ENCODE measurements at regions not wholly inside any gene's neighbourhood (a gene's known extent, or its start where the extent isn't known, plus 50 kb on each side); places are given as distances from the start of the nearest gene placed in this dataset.

DNA sequence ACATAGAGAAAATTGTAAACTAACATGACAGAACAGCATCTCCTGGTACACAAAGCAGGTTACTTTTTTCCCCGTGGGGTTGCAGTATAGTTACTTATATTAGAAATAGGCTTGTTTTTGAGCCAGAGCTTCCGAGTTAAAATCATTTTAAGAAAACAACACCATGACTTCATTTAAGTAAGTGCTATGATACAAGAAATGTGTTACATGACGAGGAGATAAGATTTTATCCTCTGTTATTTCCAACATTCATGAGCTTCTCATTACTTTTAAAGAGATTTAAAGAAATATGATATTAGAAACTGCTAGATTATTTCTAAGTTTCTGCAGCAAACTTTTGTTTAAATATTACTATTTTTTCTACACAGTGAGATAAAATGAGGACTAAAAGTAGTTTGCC, 968.7 kb downstream of the GATA3 start:
- Histone ChIP-seq H3K9me3 (ENCODE audit: control insufficient read depth in 2 of 3, insufficient read depth in 1 of 3, low read length in 3 of 3) (no peaks in the 10 kb centered on the region), H3K27ac (ENCODE audit: low read depth in 2 of 2, low read length in 2 of 2) (no peak overlapping the region), H3K4me1 (ENCODE audit: control insufficient read depth in 2 of 3, insufficient read depth in 2 of 3, low read depth in 1 of 3, low read length in 3 of 3) (no peaks in the 10 kb centered on the region), H3K4me3 (ENCODE audit: low read length in 3 of 3) (no peak overlapping the region), H3K27me3 (ENCODE audit: control insufficient read depth, insufficient read depth, low read length) (no peaks in the 10 kb centered on the region), H3K9ac (ENCODE audit: low read length in 3 of 3) (no peak overlapping the region), H3K36me3 (ENCODE audit: control insufficient read depth in 2 of 3, insufficient read depth in 3 of 3, low read length in 3 of 3) (no peaks in the 10 kb centered on the region)
- FAIRE-seq: no peak
- intact Hi-C loops (cut with DNase I): no loop called here
- TF ChIP-seq, protein P1, sequence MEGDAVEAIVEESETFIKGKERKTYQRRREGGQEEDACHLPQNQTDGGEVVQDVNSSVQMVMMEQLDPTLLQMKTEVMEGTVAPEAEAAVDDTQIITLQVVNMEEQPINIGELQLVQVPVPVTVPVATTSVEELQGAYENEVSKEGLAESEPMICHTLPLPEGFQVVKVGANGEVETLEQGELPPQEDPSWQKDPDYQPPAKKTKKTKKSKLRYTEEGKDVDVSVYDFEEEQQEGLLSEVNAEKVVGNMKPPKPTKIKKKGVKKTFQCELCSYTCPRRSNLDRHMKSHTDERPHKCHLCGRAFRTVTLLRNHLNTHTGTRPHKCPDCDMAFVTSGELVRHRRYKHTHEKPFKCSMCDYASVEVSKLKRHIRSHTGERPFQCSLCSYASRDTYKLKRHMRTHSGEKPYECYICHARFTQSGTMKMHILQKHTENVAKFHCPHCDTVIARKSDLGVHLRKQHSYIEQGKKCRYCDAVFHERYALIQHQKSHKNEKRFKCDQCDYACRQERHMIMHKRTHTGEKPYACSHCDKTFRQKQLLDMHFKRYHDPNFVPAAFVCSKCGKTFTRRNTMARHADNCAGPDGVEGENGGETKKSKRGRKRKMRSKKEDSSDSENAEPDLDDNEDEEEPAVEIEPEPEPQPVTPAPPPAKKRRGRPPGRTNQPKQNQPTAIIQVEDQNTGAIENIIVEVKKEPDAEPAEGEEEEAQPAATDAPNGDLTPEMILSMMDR (IDR thresholded peaks at IDR 0.05; ENCODE audit: borderline replicate concordance, extremely low read depth, insufficient read depth): no peak
- DNase-seq: no peak

DNA sequence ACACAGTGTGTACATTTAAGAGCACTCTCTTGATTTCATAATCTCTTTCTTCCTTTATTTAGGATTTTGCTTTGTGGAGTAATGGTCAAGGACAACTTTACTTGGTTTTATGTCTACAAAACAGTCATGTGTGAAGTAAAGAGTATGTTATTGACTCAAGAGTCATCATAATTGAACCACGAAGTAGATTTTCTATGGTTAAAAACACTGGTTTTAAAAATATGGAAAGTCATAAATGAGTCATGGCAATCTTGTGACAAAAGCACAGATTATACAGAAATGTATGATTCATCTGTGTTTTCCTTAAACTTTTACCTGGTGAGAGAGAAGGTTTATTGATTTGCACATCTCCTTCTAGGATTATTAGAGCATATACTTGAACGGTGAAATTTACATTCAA, 969.7 kb downstream of the GATA3 start:
- H3K27ac ChIP-seq (ENCODE audit: low read depth in 2 of 2, low read length in 2 of 2): no peak overlapping the region
- no peak overlapping the region for H3K9ac ChIP-seq (ENCODE audit: low read length in 3 of 3)
- no peaks in the 10 kb centered on the region for H3K36me3 ChIP-seq (ENCODE audit: control insufficient read depth in 2 of 3, insufficient read depth in 3 of 3, low read length in 3 of 3)
- no peaks in the 10 kb centered on the region for H3K4me1 ChIP-seq (ENCODE audit: control insufficient read depth in 2 of 3, insufficient read depth in 2 of 3, low read depth in 1 of 3, low read length in 3 of 3)
- intact Hi-C loops (cut with DNase I): no loop called here
- TF ChIP-seq, protein P1 (IDR thresholded peaks at IDR 0.05; ENCODE audit: borderline replicate concordance, extremely low read depth, insufficient read depth): no peak
- FAIRE-seq: no peak
- no peaks in the 10 kb centered on the region for H3K27me3 ChIP-seq (ENCODE audit: control insufficient read depth, insufficient read depth, low read length)
- H3K4me3 ChIP-seq (ENCODE audit: low read length in 3 of 3): no peak overlapping the region
- no peak for DNase-seq
- H3K9me3 ChIP-seq (ENCODE audit: control insufficient read depth in 2 of 3, insufficient read depth in 1 of 3, low read length in 3 of 3): no peaks in the 10 kb centered on the region

DNA sequence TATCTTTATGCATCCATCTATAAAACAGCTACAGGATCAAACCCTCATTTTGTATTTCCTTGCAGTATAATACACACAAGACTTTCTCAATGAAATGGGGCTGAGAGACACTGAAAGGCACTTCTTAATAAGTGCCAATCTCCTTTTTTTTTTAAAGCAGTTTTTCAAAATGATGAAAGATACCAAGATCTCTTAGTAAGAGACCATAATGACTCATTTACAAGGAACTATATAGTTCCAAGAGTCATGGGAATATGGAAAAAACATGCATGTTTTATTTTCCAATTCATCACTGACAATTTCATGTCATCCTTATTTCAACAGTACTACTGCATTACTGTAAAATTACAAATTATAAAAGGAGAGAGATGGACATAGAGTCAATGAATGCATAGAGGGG, 973.7 kb downstream of the GATA3 start:
- no peak for DNase-seq
- no peaks in the 10 kb centered on the region for H3K27me3 ChIP-seq (ENCODE audit: control insufficient read depth, insufficient read depth, low read length)
- no peaks in the 10 kb centered on the region for H3K36me3 ChIP-seq (ENCODE audit: control insufficient read depth in 2 of 3, insufficient read depth in 3 of 3, low read length in 3 of 3)
- H3K9me3 ChIP-seq (ENCODE audit: control insufficient read depth in 2 of 3, insufficient read depth in 1 of 3, low read length in 3 of 3): no peaks in the 10 kb centered on the region
- intact Hi-C loops (cut with DNase I): no loop called here
- no peak overlapping the region for H3K27ac ChIP-seq (ENCODE audit: low read depth in 2 of 2, low read length in 2 of 2)
- no peaks in the 10 kb centered on the region for H3K4me1 ChIP-seq (ENCODE audit: control insufficient read depth in 2 of 3, insufficient read depth in 2 of 3, low read depth in 1 of 3, low read length in 3 of 3)
- no peak for FAIRE-seq
- TF ChIP-seq, protein P1 (IDR thresholded peaks at IDR 0.05; ENCODE audit: borderline replicate concordance, extremely low read depth, insufficient read depth): no peak
- no peak overlapping the region for H3K4me3 ChIP-seq (ENCODE audit: low read length in 3 of 3)
- H3K9ac ChIP-seq (ENCODE audit: low read length in 3 of 3): no peak overlapping the region

DNA sequence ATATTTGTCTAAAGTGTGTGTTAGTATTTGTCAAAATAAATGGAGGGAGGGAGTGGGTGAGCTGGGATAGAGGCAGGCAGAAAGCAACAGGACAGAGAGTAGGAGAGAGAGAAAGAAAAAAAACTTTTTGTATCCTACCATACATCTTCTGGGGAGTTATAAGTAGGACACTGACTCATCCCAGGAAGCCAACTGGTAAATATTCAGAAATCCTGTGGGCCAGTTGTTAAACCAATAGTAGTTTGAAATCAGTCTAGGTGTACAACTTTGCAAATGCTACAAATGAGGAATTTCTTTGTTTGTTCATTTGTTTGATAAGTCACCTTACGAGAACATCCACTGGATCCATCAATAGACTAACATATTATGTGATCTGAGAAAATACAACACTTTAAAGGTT, 980.9 kb downstream of the GATA3 start:
- Histone ChIP-seq H3K9ac (ENCODE audit: low read length in 3 of 3) (no peak overlapping the region), H3K27me3 (ENCODE audit: control insufficient read depth, insufficient read depth, low read length) (no peaks in the 10 kb centered on the region), H3K9me3 (ENCODE audit: control insufficient read depth in 2 of 3, insufficient read depth in 1 of 3, low read length in 3 of 3) (peaks cover 0 to 3% (median 0%) of the 10 kb centered on the region in 3 donors), H3K4me1 (ENCODE audit: control insufficient read depth in 2 of 3, insufficient read depth in 2 of 3, low read depth in 1 of 3, low read length in 3 of 3) (no peaks in the 10 kb centered on the region), H3K4me3 (ENCODE audit: low read length in 3 of 3) (no peak overlapping the region), H3K36me3 (ENCODE audit: control insufficient read depth in 2 of 3, insufficient read depth in 3 of 3, low read length in 3 of 3) (no peaks in the 10 kb centered on the region), H3K27ac (ENCODE audit: low read depth in 2 of 2, low read length in 2 of 2) (no peak overlapping the region)
- FAIRE-seq (no peak), DNase-seq (no peak)
- intact Hi-C loops (cut with DNase I): no loop called here
- TF ChIP-seq, protein P1 (IDR thresholded peaks at IDR 0.05; ENCODE audit: borderline replicate concordance, extremely low read depth, insufficient read depth): no peak

All from kidney (tissue), 13 donors.